NCI-H748 treated with DMSO at 0.1 percent for 48 hours (cell line): ENCODE measurements at regions not wholly inside any gene's neighbourhood (a gene's known extent, or its start where the extent isn't known, plus 50 kb on each side); places are given as distances from the start of the nearest gene placed in this dataset.
"Not testable (repeated sequence)": the region's sequence is repeated elsewhere in the genome, so short reads cannot be mapped to it uniquely, and the experiment has no call there.

Experiments used
- DNase-seq: peaks from one replicate; lab custom pipeline; 2025; lab: John Stamatoyannopoulos, UW

DNA sequence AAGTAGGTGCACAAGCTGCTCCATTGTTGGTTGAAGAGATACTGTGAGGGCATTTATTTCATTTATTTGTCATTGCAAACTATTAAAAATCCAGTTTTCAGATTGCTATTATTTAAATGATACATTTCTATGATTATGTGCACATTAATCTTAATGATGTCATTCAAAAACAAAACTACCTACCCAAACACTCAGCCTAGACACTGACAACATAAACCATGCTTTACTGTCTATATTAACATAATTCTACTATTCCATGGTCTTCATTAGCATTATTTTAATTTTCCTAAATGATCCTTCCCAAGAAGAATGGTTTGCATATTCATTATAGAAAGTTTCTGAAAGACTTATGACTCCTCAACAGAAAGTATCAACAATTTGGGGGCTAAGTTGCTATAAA is 813.0 kb upstream of the SLITRK5 start:
- no peak for DNase-seq

DNA sequence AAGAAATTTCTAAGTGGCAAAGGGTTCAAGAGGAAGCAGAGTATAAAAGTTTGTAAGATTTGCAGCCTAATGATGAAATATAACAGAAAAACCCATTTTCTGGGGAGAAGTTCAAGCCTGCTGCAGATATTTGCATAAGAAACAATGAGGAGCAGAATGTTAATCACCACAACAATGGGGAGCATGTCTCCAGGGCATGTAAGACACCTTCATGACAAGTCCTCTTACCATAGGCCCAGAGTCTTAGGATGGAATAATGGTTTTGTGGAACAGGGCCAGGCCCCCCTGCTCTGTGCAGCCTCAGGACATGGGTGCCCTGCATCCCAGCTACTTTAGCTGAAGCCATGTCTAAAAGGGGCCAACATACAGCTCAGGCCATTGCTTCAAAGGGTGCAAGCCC is 809.0 kb upstream of the SLITRK5 start:
- DNase-seq: no peak

DNA sequence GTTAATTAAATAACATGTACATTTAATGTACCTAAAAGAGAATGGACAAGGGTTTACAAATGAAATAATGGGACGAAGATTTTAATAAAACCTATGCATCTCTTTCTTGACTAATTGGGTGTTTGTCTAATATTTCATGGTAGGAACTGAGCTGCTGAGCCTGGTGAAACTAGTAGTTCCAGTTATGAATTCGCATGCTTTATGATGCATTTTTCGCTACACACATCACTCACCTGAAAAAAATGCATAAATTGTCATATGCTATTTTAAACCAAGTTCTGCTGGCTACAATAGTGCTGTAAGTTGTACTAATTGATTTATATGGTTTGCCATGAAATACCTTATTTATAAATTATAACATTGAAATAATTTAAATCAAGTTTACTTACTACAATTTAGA is 806.8 kb upstream of the SLITRK5 start:
- DNase-seq: no peak

DNA sequence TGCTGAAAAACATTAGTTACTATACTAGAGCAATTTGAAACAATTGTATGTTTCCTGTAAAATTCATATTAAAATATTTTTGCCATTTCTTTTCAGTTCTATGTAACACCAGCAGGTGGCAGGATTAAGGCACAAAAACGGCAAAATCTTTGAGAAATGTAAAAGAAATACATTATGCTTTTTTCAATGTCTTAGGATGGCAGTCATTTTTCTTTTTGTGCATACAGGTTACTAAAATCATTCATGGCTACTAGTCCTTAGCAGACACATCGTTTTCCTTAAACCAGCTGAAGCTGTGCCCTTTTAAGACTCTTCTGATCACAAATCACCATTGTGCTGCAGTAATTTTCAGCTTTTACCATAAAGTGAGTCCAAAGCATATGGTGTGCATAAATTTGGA is 800.7 kb upstream of the SLITRK5 start:
- peak; percentile 10 for DNase-seq

DNA sequence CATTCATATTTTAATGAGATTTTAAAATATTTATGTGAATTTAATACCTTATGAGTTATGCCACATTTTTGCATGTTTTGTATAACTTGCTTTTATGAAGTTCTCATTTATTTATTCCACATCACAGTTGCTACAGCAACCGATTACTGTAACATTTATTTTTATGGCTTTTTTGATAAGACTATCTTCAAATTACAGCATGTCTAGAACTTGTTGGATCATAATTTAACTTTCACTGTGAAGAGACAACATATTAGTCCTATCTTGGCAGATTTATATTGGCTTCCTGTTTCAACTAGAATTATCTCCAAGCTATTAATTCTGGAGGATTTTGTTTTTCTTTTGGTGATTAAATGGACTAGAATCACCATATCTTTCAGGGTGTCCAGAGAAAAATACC is 793.7 kb upstream of the SLITRK5 start:
- no peak for DNase-seq

DNA sequence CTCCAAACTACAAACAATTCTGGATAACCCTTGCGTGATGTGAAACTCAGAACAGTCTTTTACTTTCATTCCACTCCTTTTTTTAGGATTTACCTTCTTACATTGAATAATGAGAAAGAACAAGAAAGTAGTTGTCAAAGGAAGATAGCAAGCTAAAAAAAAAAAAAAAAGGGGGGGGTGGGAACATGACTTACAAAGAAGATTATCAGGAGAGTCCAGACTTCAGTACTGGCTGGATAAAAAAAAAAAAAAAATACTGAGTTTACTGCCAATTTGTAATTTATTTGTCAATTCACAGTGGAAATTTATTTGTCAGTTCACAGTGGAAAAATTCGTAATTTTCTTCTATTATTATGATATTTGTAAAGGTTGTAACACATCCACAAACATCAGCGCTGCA is 792.4 kb upstream of the SLITRK5 start:
- DNase-seq: no peak

DNA sequence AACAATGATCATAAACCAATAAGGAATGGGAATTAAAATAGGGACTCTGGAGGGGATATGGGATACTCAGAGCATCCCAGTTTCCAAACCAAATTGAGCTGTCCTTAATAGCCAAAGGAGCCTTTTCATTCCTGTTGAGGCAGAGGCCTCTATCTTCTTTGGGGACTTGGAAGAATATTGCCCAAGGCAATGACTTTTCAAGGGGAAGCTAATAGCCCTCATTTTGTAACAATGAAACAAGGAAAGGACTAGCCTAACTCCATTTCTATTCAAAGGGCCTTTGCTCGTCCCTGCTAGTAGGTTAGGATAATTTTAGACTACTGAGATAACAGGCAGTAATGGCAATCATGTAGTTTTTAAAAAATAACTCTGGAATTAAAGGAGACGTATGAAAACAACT is 789.8 kb upstream of the SLITRK5 start:
- no peak for DNase-seq

DNA sequence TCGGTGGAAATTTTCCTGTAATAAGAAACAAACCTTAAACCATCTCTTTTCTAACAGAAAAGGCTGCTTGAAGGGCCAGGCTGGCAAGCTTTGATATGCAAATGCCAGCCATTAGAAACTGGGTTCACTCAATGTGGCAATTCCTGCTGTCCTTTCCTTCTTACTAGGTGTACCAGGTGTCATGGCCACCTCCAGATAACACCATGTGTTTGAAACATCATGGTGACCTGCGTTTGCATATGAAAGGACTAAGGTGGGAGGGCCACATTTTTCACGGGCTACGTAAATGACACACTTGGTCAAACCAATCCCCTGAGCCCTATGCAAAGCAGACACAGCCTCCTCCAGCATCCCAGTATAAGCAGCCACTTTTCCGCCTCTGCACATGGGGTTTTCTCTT is 789.1 kb upstream of the SLITRK5 start:
- no peak for DNase-seq

DNA sequence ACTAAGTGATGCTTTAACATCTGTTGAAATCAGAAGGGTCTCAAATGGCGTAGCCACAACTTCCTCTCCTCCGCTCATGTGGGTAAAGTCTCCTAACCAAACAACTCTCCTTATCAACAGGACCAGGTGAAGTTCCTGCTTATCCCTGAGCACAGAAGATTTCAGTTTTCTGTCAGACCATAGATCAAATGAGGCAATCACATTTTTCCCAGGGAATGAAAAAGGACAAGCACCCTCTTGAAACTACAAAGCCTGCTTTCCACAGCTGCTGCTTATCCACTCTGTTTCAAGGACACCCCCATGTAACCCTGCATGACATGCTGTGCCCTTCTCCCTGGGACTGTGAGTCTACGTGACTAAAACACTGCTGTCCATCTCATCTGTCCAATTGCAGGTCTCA is 788.3 kb upstream of the SLITRK5 start:
- DNase-seq: no peak

DNA sequence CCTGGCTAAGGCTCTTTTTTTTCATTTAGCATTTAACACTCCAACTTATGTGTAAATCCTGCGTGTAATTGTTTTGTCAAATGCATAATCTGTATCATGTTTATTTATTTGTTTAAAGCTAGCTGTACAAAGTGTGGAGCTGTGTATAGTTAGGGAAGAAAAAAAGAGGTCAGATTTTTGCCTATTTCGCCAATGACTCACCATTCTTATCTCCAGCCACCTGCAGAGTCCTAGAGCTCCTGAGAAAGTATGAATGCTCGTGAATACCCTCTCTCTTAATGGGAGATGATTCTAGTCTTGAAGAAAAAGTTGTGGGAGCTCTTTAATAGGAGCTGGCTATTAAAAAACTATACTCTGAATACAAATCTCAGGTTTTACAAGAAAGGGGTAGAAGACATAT is 778.8 kb upstream of the SLITRK5 start:
- DNase-seq: no peak

DNA sequence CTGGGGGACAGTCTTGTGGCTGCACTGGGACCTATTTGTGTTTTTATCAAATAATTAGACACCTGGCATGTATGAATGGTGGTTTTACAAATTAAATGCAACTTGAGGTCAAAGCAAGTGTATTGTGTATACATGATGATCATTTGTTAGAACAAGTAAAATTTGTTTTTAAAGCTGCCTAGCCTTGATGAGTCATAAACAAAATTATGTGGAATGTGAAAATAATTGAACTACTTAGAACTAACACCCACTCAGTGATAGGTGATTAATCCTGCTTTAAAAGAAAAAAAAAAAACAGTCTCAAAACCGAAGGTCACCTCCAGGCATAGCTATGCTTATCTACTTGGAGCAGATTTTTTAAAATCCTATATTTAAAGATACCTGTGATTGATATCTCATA is 770.3 kb upstream of the SLITRK5 start:
- DNase-seq: no peak

DNA sequence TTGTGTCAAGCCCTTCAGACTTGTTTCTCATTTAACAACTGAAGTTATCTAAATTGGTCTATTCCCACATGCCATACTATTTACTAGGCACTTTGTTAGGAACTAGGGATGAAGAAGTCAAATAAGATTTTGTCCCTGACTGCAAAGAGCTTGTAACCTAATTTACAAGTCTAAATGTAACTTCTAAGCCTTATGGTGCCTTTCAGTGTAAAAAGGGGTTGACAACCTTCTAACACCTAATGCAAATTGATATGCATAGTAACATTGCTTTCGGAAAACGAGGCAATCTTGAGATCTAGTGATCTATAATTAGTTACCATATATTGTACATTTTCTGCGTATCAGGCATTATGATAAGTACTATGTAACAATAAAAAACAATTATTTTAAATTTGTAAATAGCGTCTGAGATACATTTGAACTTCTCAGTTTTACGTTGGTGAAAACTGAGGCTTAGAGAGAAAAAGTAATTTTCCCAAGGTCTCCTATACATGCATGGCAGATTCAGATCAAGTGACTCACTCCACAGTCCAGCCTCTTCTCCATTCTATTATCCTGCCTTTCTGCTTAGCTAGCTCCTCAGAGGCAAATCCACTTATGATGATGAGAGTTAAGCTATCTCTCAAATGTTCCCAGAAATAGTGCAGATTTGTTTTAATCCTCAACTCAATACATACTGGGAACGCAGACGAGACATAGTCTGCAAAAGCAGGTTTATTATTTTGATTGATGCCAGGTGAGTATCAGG is 764.9 kb upstream of the SLITRK5 start:
- DNase-seq: no peak

DNA sequence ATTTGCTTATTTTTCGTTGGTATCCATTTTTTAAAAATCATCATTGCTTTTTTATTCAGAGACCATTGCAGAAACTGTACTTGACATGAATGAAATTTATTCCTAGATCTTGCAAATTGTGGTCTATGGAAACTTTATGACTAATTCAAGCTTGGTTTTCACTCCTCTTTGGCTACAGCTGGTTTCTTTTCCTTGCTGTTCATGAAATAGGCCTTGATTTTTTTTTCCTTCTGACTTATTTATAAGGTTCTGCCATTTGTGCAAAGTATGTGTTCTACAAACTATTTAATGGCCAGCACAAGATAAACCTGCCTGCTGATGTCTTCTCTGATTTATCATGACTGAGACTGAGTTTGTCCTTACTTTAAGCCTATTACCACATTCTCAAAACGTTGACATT is 764.0 kb upstream of the SLITRK5 start:
- no peak for DNase-seq

DNA sequence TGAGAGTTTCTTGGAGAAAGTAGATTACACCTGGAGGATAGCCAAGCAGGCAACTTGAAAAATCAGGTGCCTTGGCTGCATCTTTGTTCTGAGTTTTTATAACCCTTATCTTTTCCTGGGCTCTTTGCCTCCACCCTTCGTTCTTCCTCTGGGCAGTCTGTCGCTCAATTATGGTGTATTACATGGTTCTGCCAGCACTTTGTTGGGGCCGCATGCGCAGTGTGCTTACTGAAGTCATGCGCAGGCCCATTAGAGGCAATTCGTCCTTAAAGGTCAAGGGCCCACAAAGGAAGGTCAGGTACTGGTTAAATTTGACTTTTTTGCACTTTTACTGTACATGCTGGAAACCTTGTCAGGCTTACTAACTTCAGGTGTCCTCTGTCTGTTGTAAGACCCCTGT is 761.9 kb upstream of the SLITRK5 start:
- no peak for DNase-seq

DNA sequence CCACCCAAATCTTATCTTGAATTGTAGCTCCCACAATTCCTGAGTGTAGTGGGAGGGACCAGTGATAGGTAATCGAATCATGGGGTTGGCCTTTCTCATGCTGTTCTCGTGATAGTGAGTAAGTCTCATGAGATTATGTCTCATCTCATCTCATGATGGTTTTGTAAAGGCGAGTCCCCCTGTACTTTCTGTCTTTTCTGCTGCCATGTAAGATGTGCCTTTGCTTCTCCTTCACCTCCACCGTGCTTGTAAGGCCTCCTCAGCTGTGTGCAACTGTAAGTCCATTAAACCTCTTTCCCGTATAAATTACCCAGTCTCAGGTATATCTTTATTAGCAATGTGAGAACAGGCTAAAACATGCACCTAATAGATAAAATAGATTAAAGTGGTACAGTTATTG is 756.4 kb upstream of the SLITRK5 start:
- DNase-seq: no peak

DNA sequence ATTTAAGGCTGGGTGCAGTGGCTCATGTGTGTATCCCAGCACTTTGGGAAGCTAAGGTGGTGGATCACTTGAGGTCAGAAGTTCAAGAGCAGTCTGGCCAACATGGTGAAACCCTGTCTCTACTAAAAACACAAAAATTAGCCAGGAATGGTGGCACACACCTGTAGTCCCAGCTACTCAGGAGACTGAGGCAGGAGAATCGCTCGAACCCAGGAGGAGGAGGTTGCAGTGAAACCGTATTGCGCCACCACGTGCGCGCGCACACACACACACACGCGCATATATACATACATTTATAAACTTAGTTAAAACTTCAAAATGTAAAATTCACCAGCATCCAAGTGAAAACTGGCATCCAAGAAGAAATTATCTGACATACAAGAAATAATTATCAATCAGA is 753.7 kb upstream of the SLITRK5 start:
- not testable (repeated sequence) for DNase-seq

DNA sequence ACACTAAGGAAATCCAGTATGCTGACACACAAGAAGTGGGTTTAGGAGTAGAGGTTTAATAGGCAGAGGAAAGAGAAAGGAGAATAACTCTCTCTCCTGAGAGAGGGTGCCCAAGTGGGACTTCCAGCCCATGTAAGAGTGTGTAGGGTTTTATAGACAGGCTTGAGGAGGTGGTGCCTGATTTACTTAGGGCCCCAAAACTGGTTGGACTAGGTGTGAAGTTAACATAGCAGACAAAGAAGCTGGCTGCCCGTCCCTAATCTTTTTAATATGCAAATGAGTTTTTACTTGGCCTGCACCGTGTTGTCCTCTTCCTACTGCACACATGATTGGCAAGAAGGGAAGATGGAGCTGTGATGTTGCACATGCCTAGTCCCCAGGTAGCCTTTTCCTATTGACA is 752.5 kb upstream of the SLITRK5 start:
- no peak for DNase-seq

DNA sequence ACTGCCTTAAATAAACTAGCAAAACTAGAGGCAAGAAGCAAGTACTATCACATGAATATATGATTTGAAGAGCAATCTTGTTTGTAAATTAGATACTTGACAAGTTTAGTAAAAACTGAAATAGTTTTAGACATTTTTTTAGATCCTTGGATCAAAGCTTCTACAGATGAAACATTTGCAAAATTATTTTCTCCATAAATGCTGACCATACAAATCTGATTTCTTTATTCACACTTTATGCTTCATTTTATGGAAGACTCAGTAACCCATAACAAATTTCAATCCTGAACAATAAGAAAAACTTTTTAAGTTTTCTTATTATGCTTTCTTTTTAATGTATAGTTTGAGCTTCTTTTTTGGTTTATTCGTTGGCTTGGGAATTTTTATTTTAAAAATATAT is 750.2 kb upstream of the SLITRK5 start:
- no peak for DNase-seq

DNA sequence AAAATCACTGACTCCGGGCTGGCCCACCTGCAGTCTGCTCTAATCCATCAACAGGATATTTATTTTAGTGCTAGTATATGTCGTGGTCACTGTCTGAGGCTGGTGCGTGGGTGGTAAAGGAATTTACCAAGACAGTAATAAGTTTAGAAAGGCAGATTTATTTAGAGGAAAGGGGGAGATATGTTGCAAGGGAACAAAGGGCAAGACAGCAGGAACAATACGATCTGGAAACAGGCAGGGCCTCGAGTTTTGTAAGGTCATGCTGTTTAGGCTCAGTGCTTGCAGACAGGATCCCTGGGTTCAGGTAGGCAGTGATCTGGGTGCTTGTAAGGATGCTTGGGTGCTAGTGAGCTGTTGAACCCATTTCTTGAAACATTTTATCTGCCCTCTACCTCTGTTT is 748.2 kb upstream of the SLITRK5 start:
- DNase-seq: no peak

DNA sequence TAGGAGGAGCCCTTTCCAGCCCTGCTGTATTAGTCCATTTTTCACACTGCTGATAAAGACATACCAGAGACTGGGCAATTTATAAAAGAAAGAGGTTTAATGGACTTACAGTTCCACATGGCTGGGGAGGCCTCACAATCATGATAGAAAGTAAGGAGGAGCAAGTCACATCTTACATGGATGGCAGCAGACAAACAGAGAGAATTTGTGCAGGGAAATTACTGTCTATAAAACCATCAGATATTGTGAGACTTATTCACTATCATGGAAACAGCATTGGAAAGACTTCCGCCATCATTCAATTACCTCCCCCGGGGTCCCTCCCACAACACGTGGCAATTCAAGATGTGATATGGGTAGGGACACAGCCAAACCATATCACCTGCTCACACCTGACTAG is 744.3 kb upstream of the SLITRK5 start:
- not testable (repeated sequence) for DNase-seq

DNA sequence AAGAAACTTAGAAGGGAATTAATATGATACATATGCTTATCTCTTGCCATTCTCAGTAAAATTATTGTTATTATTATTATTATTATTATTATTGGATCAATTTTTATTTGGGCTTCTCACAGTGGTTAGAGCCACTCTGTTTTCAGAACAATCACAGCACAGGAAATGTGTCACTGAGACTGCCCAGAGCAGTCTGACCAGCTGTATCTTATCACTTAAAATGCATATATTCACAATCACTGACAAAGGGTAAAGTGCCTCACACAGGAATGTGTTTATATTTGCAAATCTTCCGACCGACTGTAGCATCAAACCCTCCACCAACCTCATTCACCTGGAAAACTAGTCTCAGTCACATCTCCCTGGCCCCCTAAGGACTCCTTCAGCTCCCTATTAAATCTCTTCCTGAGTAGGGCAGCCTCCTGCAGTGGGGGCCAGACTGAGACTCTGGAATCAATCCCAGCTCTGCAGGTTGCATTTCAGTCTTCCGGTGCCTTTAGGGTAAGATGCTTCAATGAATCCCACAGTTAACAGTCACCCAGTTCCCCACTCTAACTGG is 738.3 kb upstream of the SLITRK5 start:
- no peak for DNase-seq

DNA sequence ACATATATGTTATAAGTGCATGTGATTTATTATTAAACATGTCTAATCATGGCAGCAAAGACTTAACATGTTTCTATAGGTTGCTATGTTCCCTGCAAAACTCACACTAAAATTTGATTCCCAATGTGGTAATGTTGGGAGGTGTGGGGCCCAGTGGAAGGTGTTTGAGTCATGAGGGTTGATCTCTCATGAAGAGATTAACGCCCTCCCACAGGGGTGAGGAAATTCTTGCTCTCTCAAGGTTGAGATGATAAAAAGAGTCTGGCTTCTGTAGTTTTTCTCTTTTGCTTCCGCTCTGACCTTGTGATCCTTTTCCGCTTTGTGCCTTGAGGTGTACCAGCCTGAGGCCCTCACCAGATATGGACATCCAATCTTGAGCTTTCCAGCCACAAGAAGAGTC is 737.5 kb upstream of the SLITRK5 start:
- DNase-seq: no peak

DNA sequence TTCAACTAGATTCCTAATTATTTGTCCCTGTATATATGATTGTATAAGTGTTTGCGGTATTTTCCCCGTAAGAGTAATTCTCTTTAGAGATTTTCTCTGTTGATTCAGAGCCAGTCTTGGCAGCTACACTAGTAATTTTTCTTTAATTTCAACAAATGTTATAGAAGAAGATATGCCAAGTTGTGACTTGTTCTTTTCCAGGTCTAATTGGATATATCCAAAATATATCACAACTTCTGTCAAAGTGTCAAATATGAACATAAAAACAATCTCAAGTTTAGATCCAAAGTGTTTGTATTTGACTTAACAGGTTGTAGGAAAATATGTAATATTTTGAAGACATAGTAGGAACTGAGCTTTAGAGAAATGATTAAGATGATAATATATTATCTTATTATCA is 733.9 kb upstream of the SLITRK5 start:
- no peak for DNase-seq

DNA sequence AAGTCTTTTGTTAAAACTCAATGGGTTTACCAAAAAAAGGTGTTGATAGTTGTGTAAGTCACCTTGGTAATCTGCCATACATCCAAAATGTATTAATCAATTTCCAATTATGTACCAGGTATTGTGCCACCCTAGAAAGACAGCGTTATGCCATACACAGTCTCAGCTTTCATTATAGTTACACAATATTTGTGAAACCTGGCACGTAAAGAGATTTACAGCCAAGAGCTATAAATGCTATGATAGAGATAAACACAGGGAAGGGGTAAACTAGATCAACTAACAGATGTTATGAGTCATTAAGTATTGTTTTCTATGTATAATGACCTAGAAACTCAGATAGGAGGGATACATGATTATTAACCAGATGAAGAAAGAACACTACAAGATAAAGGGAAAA is 725.6 kb upstream of the SLITRK5 start:
- DNase-seq: no peak
